HG02938 (cell line): ENCODE measurements at regions not wholly inside any gene's neighbourhood (a gene's known extent, or its start where the extent isn't known, plus 50 kb on each side); places are given as distances from the start of the nearest gene placed in this dataset.
"Not testable (repeated sequence)": the region's sequence is repeated elsewhere in the genome, so short reads cannot be mapped to it uniquely, and the experiment has no call there.

Experiments used
- ATAC-seq: cut with Tn5 transposase; IDR thresholded peaks from one replicate; pipeline ENCODE4 v1.9.1; 2021; ENCODE audit warnings: mild to moderate bottlenecking, moderate library complexity; ENCODE audit not compliant: unreplicated experiment

GRCh38 chr9:17083258-17083657 lies 51.6 kb upstream of the CNTLN start:
- ATAC-seq: no peak

- no peak for ATAC-seq
Observed at GRCh38 chr9:17082343-17083064, 52.3 kb upstream of the CNTLN start.

GRCh38 chr9:17081814-17082213 lies 53.0 kb upstream of the CNTLN start:
- ATAC-seq: no peak

- no peak for ATAC-seq
Observed at GRCh38 chr9:17081351-17081750, 53.5 kb upstream of the CNTLN start.

GRCh38 chr9:17075758-17076485 lies 58.9 kb upstream of the CNTLN start:
- ATAC-seq: no peak

- ATAC-seq: no peak
Observed at GRCh38 chr9:17075146-17075757, 59.6 kb upstream of the CNTLN start.

- not testable (repeated sequence) for ATAC-seq
Observed at GRCh38 chr9:17072563-17072962, 62.3 kb upstream of the CNTLN start.

GRCh38 chr9:17068671-17069070 lies 66.2 kb upstream of the CNTLN start:
- no peak for ATAC-seq

- ATAC-seq: no peak
Observed at GRCh38 chr9:17065062-17065461, 69.8 kb upstream of the CNTLN start.

GRCh38 chr9:17064558-17064957 lies 70.3 kb upstream of the CNTLN start:
- ATAC-seq: no peak

- peak; percentile 93 for ATAC-seq
Observed at GRCh38 chr9:17063535-17064135, 71.2 kb upstream of the CNTLN start.

- ATAC-seq: no peak
Observed at GRCh38 chr9:17062497-17062896, 72.3 kb upstream of the CNTLN start.

GRCh38 chr9:17060450-17060849 lies 74.4 kb upstream of the CNTLN start:
- no peak for ATAC-seq

- ATAC-seq: no peak
Observed at GRCh38 chr9:17059465-17059864, 75.4 kb upstream of the CNTLN start.

GRCh38 chr9:17057729-17058128 lies 77.1 kb upstream of the CNTLN start:
- no peak for ATAC-seq

- ATAC-seq: no peak
Observed at GRCh38 chr9:17052626-17053025, 82.2 kb upstream of the CNTLN start.

- ATAC-seq: no peak
Observed at GRCh38 chr9:17045381-17045940, 89.4 kb upstream of the CNTLN start.

- no peak for ATAC-seq
Observed at GRCh38 chr9:17031546-17031945, 103.3 kb upstream of the CNTLN start.

GRCh38 chr9:17025281-17025680 lies 109.6 kb upstream of the CNTLN start:
- ATAC-seq: no peak

GRCh38 chr9:17024129-17024528 lies 110.7 kb upstream of the CNTLN start:
- no peak for ATAC-seq

- ATAC-seq: no peak
Observed at GRCh38 chr9:17021387-17021970, 113.4 kb upstream of the CNTLN start.
